Breast epithelium (tissue), 3 donors: ENCODE measurements at regions not wholly inside any gene's neighbourhood (a gene's known extent, or its start where the extent isn't known, plus 50 kb on each side); places are given as distances from the start of the nearest gene placed in this dataset.

ENCODE experiments used
- POLR2A ChIP-seq: fragments of 450-650 bp; IDR thresholded peaks from one replicate; pipeline ENCODE4 v1.6.1; 2016; ENCODE audit warnings: antibody characterized with exemption, mild to moderate bottlenecking, moderate library complexity
- TF ChIP-seq, protein P1 (sequence below), 3 donors: fragments of 450-650 bp; IDR thresholded peaks; one replicate each; pipeline ENCODE4 v1.5.1; 2016 to 2017; ENCODE audit warnings: antibody characterized with exemption in 3 of 3, mild to moderate bottlenecking in 3 of 3, moderate library complexity in 3 of 3

DNA sequence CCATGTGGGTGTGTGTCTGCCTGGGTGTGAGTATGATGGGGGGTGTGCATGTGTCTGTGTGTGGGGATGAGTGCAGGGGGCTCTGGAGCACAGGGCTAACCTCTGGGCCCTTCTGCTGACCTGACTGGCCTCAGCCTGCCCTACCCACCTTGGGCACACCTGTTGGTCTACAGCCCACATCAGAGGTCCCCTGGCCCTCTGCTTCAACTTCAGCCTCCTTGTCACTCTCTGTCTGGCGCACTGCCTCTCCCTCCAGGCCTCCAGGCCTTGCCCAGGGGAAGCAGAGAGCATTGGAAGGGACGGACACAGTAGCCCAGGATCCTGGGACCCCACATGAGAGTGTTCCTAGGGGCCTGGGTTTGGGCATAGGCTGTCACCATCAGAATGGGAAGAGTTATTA is 115.4 kb downstream of the EFNB1 start:
- TF ChIP-seq, protein P1, sequence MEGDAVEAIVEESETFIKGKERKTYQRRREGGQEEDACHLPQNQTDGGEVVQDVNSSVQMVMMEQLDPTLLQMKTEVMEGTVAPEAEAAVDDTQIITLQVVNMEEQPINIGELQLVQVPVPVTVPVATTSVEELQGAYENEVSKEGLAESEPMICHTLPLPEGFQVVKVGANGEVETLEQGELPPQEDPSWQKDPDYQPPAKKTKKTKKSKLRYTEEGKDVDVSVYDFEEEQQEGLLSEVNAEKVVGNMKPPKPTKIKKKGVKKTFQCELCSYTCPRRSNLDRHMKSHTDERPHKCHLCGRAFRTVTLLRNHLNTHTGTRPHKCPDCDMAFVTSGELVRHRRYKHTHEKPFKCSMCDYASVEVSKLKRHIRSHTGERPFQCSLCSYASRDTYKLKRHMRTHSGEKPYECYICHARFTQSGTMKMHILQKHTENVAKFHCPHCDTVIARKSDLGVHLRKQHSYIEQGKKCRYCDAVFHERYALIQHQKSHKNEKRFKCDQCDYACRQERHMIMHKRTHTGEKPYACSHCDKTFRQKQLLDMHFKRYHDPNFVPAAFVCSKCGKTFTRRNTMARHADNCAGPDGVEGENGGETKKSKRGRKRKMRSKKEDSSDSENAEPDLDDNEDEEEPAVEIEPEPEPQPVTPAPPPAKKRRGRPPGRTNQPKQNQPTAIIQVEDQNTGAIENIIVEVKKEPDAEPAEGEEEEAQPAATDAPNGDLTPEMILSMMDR (IDR thresholded peaks at IDR 0.05), result no peak
- no peak for TF ChIP-seq POLR2A
